Hepatocyte (in vitro differentiated cells): ENCODE measurements at regions not wholly inside any gene's neighbourhood (a gene's known extent, or its start where the extent isn't known, plus 50 kb on each side); places are given as distances from the start of the nearest gene placed in this dataset.
A peak's percentile ranks its signal among the peaks of the same experiment; 100 is the strongest.
"Not testable (repeated sequence)": the region's sequence is repeated elsewhere in the genome, so short reads cannot be mapped to it uniquely, and the experiment has no call there.

Experiments used
- DNase-seq: peaks from one replicate; pipeline ENCODE4 v3.0.0-alpha.2; 2016; ENCODE audit warnings: low spot score
- H2AFZ ChIP-seq: fragments of 200-600 bp; sonication (generic); 2 replicates; pipeline ENCODE4 v1.6.0; 2016; ENCODE audit warnings: antibody characterized with exemption, mild to moderate bottlenecking
- H3K27ac ChIP-seq: fragments of 200-600 bp; sonication (generic); 2 replicates; pipeline ENCODE4 v1.5.1; 2016; ENCODE audit warnings: mild to moderate bottlenecking
- H3K27me3 ChIP-seq: fragments of 200-600 bp; sonication (generic); 2 replicates; pipeline ENCODE4 v1.6.1; 2016
- H3K36me3 ChIP-seq: fragments of 200-600 bp; sonication (generic); replicated peaks from 2 replicates; pipeline ENCODE4 v1.5.1; 2016; ENCODE audit warnings: low read depth; ENCODE audit not compliant: insufficient read depth
- H3K4me1 ChIP-seq: fragments of 200-600 bp; sonication (generic); 2 replicates; pipeline ENCODE4 v1.5.1; 2016; ENCODE audit warnings: mild to moderate bottlenecking, moderate library complexity; ENCODE audit not compliant: insufficient read depth
- H3K4me2 ChIP-seq: fragments of 200-600 bp; sonication (generic); 2 replicates; pipeline ENCODE4 v1.6.0; 2016
- H3K4me3 ChIP-seq: fragments of 200-600 bp; sonication (generic); 2 replicates; pipeline ENCODE4 v1.5.1; 2016; ENCODE audit warnings: mild to moderate bottlenecking
- H3K79me2 ChIP-seq: fragments of 200-600 bp; sonication (generic); 2 replicates; pipeline ENCODE4 v1.6.0; 2017; ENCODE audit warnings: mild to moderate bottlenecking
- H3K9me2 ChIP-seq: fragments of 200-600 bp; sonication (generic); replicated peaks from 2 replicates; pipeline ENCODE4 v1.6.0; 2017; ENCODE audit warnings: mild to moderate bottlenecking; ENCODE audit not compliant: insufficient read depth
- H3K9me3 ChIP-seq: fragments of 200-600 bp; sonication (generic); 2 replicates; pipeline ENCODE4 v1.5.1; 2016; ENCODE audit warnings: low read depth, mild to moderate bottlenecking
- H4K20me1 ChIP-seq: fragments of 200-600 bp; sonication (generic); 2 replicates; pipeline ENCODE4 v1.6.0; 2016; ENCODE audit warnings: mild to moderate bottlenecking; ENCODE audit not compliant: insufficient read depth, poor library complexity, severe bottlenecking
- EZH2 ChIP-seq: fragments of 200-600 bp; sonication (generic); IDR thresholded peaks from 2 replicates; pipeline ENCODE4 v1.6.1; 2016; ENCODE audit warnings: antibody characterized with exemption, mild to moderate bottlenecking, borderline replicate concordance
- EZH2phosphoT487 ChIP-seq: fragments of 200-600 bp; sonication (generic); IDR thresholded peaks from one replicate; pipeline ENCODE4 v1.6.1; 2018; ENCODE audit warnings: antibody characterized with exemption, mild to moderate bottlenecking, low read depth, moderate library complexity; ENCODE audit not compliant: unreplicated experiment, severe bottlenecking
- WGBS: methylation state at CpG from one replicate; pipeline ENCODE4 v1.1.6; 2016; ENCODE audit warnings: low lambda C conversion rate; ENCODE audit errors: missing lambda C conversion rate; 5-methylcytosine and 5-hydroxymethylcytosine counted together
- TF ChIP-seq, protein P1 (sequence below): fragments of 200-600 bp; sonication (generic); IDR thresholded peaks from 2 replicates; pipeline ENCODE4 v1.5.1; 2016; ENCODE audit warnings: antibody characterized with exemption, mild to moderate bottlenecking; ENCODE audit not compliant: poor library complexity

DNA sequence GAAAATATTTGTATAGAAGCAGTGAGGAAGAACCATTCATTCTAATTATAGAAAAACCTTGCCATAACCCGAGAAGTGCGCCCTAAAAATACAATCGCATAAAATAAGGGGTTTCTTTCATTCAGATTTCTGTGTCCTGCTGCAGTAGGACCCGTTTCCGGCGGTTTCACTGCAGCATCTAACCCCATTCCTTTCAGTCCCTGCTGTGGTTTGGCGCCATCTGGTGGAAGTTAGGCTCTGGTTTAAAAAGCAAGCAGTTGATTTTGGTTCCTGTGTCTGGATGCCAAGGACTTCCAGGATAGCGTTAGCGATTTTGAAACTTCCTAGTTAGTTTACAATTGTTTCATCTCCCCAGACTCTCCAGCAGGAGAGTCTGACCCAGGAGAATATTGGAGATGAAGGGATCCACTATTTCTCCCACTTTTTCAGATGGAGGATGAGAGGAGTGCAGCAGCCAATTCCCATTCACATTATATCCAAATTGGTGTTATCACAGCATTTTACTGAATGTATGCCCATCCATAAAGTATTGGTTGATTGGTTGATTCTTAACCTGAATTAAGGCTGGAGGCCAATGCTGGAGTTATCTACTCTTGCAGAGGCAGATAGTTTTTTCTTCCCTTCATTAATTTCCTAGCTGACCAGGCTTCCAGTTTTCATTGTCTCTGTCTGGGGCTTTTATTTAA is 128.8 kb upstream of the CACNA2D1 start:
- peak; percentile 90 for DNase-seq
- WGBS: 3% methylated on average over 9 of the region's 9 CpGs

DNA sequence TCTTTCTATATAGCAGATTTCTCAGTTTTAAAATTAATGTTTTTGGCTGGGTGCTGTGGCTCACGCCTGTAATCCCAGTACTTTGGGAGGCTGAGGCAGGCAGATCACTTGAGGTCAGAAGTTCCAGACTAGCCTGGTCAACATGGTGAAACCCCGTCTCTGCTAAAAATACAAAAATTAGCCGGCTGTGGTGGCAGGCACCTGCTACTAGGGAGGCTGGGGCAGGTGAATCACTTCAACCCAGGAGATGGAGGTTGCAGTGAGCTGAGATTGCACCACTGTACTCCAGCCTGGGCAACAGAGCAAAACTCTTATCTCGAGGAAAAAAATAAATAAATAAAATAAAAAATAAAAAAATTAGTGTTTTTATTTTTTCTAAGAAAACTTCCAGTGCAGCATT is 127.5 kb upstream of the CACNA2D1 start:
- not testable (repeated sequence) for H3K27ac ChIP-seq, H3K9me3 ChIP-seq, H3K4me1 ChIP-seq, H3K79me2 ChIP-seq, H4K20me1 ChIP-seq, H3K27me3 ChIP-seq, H3K4me3 ChIP-seq, H3K36me3 ChIP-seq, H3K4me2 ChIP-seq, H3K9me2 ChIP-seq, DNase-seq, H2AFZ ChIP-seq
- 76% methylated on average over 4 of the region's 4 CpGs for WGBS

More for the DNA sequence above, 128.8 kb upstream of the CACNA2D1 start:
- H4K20me1 ChIP-seq: no peaks in the 10 kb centered on the region
- no peak overlapping the region for H2AFZ ChIP-seq
- no peak overlapping the region for H3K4me3 ChIP-seq
- peak overlapping the region; percentile 36 for H3K4me2 ChIP-seq
- H3K4me1 ChIP-seq: no peaks in the 10 kb centered on the region
- no peaks in the 10 kb centered on the region for H3K27me3 ChIP-seq
- no peak for TF ChIP-seq EZH2
- TF ChIP-seq, protein P1, sequence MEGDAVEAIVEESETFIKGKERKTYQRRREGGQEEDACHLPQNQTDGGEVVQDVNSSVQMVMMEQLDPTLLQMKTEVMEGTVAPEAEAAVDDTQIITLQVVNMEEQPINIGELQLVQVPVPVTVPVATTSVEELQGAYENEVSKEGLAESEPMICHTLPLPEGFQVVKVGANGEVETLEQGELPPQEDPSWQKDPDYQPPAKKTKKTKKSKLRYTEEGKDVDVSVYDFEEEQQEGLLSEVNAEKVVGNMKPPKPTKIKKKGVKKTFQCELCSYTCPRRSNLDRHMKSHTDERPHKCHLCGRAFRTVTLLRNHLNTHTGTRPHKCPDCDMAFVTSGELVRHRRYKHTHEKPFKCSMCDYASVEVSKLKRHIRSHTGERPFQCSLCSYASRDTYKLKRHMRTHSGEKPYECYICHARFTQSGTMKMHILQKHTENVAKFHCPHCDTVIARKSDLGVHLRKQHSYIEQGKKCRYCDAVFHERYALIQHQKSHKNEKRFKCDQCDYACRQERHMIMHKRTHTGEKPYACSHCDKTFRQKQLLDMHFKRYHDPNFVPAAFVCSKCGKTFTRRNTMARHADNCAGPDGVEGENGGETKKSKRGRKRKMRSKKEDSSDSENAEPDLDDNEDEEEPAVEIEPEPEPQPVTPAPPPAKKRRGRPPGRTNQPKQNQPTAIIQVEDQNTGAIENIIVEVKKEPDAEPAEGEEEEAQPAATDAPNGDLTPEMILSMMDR: peak; percentile 95
- H3K9me3 ChIP-seq: no peaks in the 10 kb centered on the region
- H3K9me2 ChIP-seq: no peaks in the 10 kb centered on the region
- H3K27ac ChIP-seq: no peak overlapping the region
- H3K36me3 ChIP-seq: no peaks in the 10 kb centered on the region
- H3K79me2 ChIP-seq: no peaks in the 10 kb centered on the region

DNA sequence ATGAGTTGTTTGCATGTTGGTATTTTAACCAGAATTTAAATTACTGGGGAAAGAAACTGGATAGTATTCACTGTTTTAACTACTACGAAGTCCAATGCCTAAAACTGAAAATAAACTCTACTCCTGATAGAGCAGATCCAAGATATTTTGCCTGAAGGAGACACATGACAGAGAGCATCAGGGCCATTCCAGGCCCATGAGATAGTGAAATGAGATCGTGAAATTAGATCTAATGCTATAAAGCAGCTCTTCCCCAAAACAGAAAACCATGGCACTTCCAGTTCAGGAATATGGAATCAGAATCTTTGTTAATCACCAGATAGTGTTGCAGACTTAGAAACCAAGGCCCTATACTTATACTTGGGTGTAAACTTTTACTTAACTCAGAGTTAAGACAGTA is 124.3 kb upstream of the CACNA2D1 start:
- H4K20me1 ChIP-seq: no peaks in the 10 kb centered on the region
- H3K27me3 ChIP-seq: no peaks in the 10 kb centered on the region
- DNase-seq: no peak
- no peaks in the 10 kb centered on the region for H3K9me3 ChIP-seq
- no peaks in the 10 kb centered on the region for H3K79me2 ChIP-seq
- no peak overlapping the region for H3K4me2 ChIP-seq
- no peak overlapping the region for H3K4me3 ChIP-seq
- TF ChIP-seq, protein P1: no peak
- TF ChIP-seq EZH2 (no peak), EZH2phosphoT487 (no peak)
- no peaks in the 10 kb centered on the region for H3K36me3 ChIP-seq
- H3K4me1 ChIP-seq: no peaks in the 10 kb centered on the region
- WGBS: 84% methylated on average over 2 of the region's 2 CpGs
- no peak overlapping the region for H2AFZ ChIP-seq
- no peak overlapping the region for H3K27ac ChIP-seq
- no peaks in the 10 kb centered on the region for H3K9me2 ChIP-seq

- Histone ChIP-seq H3K4me1 (no peaks in the 10 kb centered on the region), H4K20me1 (no peaks in the 10 kb centered on the region), H3K27me3 (no peaks in the 10 kb centered on the region), H3K9me3 (no peaks in the 10 kb centered on the region), H3K79me2 (no peaks in the 10 kb centered on the region), H3K36me3 (no peaks in the 10 kb centered on the region), H3K4me3 (no peak overlapping the region), H3K27ac (no peak overlapping the region), H2AFZ (no peak overlapping the region), H3K4me2 (no peak overlapping the region), H3K9me2 (no peaks in the 10 kb centered on the region)
- TF ChIP-seq EZH2: no peak
- no peak for TF ChIP-seq EZH2phosphoT487
- TF ChIP-seq, protein P1: no peak
- no peak for DNase-seq
- 76% methylated on average over 2 of the region's 2 CpGs for WGBS
Observed at GRCh38 chr7:82567356-82567755, 123.8 kb upstream of the CACNA2D1 start.
